CD4-positive, alpha-beta T cell treated with Interleukin-6 for 4 hours (primary cell): ENCODE measurements at regions not wholly inside any gene's neighbourhood (a gene's known extent, or its start where the extent isn't known, plus 50 kb on each side); places are given as distances from the start of the nearest gene placed in this dataset.

ENCODE experiments used
- DNase-seq: peaks from one replicate; pipeline ENCODE4 v3.0.0-alpha.2; 2020; ENCODE audit warnings: mixed read lengths

DNA sequence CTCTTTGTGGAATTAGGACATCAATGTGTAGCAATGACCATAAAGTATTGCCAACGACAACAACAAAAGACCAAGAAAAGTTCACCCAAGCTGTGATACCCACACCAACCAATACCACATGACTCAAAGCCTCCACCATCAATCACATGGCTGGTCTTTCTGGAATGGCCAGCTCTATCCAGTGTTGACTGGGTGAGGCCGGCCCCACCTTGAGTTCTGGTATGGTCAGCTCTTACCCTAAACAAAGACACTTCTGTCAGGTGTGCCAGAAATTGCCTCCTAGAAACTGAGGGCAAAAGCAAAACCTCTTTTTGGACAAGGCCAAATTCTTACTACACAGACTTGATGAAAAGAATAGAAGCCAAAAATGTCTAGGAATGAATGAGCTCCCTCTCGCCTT, 331.5 kb downstream of the ZNF608 start:
- DNase-seq: no peak

DNA sequence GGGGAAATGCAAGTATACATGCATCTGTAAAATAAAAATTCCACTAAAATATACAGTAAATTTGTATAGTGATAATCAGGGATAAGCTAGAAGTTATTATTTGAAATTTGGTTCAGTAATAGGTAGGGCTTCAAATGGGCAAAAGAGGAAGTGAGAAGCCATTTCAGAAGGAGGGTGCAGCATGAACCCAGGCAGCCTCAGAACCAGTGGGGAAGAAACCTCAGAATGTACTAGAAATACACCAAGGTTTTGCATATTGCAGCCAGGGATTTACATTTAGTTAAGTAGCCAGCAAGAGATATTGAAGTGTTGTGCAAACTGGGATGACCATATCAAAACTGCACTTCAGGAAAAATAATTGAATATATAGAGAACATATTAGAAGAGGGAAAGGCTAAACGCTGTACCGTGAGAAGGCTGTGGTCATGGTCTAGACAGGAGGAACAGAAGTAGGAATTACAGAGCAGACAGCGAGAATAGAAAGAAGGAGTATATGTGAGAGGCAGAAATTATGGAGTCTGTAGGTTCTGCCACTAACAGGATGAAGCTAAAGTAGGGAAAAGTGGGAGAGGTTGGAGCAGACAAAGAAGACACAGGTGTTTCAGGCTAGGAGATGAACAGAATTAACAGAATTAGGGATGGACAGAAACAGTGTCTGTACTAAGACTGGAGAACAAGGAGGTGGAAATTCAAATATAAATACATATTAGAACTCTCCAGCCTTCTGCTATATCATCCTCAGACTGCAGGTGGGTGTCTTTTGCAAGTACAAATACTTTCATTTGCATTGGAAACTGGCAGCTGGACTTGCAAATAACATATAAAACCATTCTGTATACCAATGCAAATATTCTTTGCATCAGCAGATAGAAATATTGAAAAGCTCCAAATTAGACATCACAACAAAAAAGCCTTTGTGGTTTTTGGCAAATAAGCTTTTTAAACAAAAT, 335.6 kb downstream of the ZNF608 start:
- no peak for DNase-seq

DNA sequence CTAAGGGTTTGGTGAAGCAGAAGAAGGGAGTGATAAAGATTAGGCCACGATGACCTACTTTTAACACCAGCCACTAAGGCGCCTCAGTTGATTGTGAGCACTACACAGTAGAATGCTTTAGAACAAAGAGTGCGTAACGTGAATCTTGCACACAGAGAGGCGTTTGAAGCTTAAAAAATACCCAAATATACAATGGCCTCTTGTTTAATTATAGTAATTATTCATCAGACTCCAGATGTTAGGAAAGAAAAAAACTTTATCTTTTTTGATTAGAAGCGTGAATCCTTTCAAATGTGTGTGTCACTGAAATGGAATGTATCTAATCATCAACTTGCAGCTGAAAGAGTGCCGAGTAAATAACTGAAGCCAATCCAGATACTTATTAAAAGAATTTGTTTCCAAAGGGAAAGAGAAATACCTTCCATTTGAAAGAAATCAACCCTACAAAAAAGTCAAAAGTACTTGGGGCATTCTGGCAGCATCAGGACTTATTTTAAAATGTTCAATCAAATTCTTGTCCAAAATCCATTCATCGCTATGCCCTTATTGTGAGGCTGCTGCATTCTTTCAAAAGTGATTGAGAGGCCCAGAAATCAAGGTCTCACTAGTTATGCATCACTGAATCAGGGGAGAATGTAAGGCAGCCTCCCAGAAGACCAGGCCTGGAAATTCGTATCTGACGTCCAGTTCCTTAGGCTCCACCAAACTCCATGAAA, 337.5 kb downstream of the ZNF608 start:
- DNase-seq: no peak

- DNase-seq: no peak
Measured at GRCh38 chr5:124404796-124405195, 341.6 kb downstream of the ZNF608 start.

DNA sequence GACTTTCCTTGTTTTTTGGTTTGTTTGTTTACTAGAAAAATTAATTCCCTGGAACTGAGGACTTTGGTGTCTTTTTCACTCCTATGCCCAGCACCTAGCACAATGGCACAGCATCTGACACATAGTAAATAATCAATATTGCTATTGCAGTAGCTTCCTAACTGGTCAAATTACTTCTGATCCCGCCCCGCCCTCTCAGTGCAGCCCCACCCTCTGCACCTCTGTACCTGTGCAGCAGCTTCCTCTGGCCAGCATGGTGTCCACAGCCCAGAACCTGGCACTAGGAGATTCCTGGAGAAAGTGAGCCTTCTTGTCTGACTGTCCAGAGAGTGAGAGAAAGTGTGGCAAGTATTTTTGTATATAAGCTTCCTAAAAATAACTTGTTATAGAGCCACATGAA, 343.2 kb downstream of the ZNF608 start:
- DNase-seq: no peak

DNA sequence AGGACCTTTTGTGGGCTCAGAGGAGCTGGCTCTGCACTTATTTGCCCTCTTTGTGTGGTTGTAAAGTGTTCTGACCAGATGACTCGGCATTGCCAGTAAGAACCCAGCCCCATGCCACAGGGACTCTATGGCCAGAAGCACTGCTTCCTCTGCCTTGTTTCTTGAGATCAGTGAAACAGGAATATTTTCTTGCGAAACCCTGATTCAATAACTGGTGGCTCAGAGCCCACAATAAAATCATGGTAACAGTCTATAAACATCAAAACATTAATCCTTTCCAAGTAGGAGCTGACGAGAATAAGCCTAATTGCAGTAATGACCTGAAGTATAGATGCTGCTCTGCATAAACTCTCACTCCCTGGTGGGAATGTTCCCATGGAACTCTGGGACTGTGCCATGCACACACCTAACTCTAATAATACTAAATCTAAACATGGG, 344.3 kb downstream of the ZNF608 start:
- no peak for DNase-seq

DNA sequence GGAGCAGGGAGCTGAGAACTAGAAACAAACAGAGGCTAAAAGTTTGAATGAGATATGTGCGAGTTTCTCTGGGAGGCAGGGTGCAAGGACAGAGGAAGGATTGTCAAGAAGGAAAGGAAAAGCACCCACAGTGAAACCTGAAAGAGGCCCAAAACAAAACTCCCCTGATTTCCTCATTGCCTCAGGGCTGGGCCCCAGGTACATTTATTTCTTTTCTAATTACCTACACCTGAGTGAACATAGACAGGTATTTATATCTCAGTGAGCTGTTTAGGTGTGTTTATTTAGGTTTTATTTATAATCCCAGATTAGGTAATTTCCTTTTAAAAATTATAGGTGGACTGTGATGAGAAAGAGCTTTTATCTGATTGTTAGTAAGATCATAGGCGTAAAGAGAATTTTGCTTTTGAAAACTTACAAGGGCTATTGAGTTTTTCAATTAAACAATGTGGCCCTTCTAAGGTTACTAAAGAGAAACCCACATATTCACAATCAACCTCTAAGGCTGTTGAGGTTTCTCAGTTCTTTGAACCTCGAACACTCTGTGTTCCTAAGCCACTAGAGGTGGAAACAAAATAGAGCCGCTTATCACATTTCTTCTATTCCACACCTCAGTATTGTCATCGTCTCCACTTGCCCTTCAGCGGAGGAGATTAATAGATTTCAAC, 344.8 kb downstream of the ZNF608 start:
- no peak for DNase-seq

DNA sequence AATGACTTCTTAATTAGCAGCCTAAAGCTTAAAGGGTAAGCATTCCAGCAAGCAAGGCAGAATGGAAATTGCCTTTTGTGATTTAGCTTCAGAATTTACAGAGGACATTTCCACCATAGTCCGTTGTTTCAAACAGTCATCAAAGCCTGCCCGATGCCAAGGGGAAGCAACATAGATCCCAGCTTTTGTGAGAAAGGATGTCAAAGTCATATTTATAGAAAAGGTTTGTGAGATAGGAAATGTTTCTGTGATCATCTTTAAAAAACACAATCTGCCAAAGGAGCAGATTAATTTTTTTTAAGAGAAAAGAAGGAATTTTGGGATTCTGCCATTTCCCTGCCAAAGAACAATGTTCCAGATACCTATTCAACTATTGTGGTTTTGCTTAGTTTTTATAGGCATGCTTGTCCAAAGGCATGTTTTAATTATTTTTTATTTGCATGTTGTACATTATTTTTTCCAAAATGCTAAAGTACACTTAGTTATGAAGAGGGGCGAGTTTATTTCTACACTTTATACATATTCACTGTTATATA, 346.9 kb downstream of the ZNF608 start:
- no peak for DNase-seq

DNA sequence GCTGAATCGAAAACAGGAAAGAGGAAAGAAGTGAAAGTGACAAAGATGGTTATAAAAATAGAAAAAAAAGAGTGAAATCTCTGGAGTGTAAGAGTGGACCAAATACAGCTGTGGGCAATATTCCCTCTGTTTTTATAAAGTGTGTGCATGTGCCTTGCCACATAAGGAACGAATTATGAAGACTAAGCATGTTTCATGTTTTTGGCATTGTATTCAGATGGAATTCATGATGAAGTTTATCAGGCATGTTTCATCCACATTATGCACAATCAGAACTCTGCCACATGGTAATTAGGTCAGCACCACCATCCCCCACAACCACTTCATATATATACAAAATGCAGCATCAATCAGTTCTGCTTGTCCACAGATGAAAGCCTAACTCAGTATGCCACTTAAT, 348.0 kb downstream of the ZNF608 start:
- no peak for DNase-seq

GRCh38 chr5:124397317-124397716, 349.1 kb downstream of the ZNF608 start:
- DNase-seq: no peak

GRCh38 chr5:124395926-124396325, 350.5 kb downstream of the ZNF608 start:
- no peak for DNase-seq

GRCh38 chr5:124395287-124395686, 351.2 kb downstream of the ZNF608 start:
- DNase-seq: no peak

GRCh38 chr5:124394700-124395245, 351.7 kb downstream of the ZNF608 start:
- no peak for DNase-seq

GRCh38 chr5:124393584-124394379, 352.7 kb downstream of the ZNF608 start:
- DNase-seq: no peak

- no peak for DNase-seq
Measured at GRCh38 chr5:124383693-124384092, 362.7 kb downstream of the ZNF608 start.

DNA sequence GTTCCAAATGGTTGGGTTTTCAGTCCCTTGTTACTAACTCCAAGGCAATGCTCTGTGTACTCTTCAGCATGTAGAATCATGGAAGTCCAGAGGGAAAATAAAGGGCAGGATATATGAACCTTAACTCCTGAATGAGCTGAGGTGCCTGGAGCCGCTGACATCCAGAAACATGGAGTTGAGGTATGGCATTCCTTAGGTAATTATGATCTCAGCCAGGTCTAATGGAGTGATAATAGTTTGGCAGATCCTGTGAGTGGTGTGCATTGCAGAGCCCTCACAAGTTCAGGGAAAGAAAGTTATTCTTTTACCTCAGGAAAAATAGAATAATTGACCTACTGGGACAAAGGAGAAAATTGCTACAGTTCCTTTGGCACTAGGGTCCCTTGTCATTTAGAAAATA, 369.1 kb downstream of the ZNF608 start:
- no peak for DNase-seq

DNA sequence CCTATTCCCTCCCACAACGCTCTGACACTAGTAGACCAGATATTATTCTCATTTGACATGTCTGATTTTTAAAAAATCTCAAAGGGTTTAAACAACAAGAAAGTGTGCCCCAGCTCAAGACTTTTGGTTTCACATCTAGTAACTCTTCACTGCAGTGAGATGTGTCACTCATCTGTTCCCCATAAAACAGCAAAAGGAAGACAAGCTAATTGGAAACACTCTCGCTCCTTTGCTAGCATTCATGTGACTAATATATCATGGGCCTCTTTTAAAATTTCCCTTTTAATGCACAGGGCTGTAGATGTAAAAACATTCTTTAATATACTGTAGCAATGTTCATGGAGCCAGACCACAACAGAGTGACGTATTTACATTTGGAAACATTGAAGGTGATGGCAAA, 372.6 kb downstream of the ZNF608 start:
- DNase-seq: no peak

DNA sequence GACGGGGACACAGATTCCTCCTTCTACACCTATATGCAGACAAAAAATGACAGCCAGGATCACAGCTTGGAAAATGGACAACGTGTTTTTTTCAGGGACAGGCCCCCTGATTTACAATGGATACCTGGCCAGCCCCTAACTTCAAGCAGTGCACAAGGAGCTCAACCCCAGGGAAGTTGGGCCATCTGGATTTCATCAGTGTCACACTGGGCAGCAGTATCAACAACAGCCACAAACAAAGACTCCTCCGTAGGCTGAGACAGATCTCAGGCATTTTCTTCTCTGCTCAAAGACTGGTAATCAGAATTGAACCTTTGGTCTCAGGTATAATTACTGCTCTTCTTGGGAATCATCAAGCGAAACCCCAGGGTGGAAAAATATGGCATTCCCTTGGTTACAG, 374.0 kb downstream of the ZNF608 start:
- no peak for DNase-seq

GRCh38 chr5:124371111-124371706, 375.2 kb downstream of the ZNF608 start:
- no peak for DNase-seq

GRCh38 chr5:124370601-124371000, 375.8 kb downstream of the ZNF608 start:
- DNase-seq: no peak

DNA sequence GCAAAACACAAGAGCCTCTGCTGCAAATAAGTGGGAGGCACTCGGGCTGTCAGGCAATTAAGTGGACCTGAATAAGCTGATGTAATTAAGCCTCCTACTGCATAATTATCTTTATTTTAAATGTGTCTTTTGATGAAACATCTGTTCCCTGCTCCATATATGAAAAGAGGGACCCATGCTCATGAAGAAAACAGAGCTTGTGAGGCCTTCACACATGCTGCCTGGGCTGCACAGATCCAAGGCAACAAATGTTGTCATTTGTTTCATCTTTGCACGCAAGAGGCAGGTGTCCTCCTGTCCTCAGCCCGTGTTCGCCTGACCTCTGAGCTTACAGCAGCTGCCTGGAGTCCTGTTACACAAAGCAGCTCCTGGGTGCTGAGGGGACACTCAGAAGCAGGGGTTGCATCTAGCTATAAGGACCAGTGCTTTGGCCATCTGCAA, 381.1 kb downstream of the ZNF608 start:
- DNase-seq: no peak

- no peak for DNase-seq
Measured at GRCh38 chr5:124355928-124356327, 390.5 kb downstream of the ZNF608 start.
